ENCODE measurements at regions not wholly inside any gene's neighbourhood (a gene's known extent, or its start where the extent isn't known, plus 50 kb on each side); places are given as distances from the start of the nearest gene placed in this dataset.
A peak's percentile ranks its signal among the peaks of the same experiment; 100 is the strongest.
"Not testable (repeated sequence)": the region's sequence is repeated elsewhere in the genome, so short reads cannot be mapped to it uniquely, and the experiment has no call there.

DNA sequence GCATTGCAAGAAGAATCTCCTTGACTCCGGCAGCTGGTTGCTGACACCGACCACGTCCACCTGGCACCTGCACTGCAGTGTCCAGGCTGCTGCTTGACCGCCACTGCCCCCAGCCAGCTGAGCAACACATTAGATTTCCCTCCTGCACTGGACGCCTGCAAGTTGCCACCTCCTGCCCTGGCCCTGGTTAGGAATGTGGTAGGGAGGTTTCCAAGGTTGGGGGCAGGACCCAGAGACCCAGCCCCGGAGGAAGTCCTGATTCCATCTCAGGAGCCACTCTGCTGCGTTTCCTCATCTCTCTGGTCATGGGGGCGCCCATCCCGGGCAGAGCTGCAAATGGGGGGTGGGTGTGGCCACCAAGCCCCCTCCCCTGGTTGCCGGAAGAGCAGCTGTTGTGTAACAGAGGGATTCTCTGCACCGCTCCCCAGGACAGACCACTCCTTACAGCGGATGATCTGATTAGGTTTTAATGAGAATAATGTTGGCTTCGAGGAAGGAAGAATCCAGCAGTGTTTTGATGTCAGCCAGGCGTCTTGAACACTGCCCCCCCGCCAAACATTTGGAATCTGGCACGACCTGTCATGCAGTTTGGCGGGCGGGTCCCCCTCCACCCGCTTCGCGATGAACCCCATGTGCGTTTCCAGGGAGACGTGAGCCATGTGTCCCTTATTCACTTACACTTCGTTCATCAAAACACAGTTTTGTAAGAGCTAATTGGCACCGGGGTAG is 205.1 kb downstream of the NPIPB11 start:
- Histone ChIP-seq H3K56ac (ENCODE audit: extremely low read depth, insufficient read depth, low read length) (peak overlapping the region; percentile 52), H4K5ac (ENCODE audit: low read depth, low read length) (peak overlapping the region; percentile 99), H3K27ac (ENCODE audit: insufficient read depth, low read length) (peak overlapping the region; percentile 99), H3K23ac (ENCODE audit: low read depth, low read length) (peak overlapping the region; percentile 74; the same call in 1 of the 2 replicates), H3K9me1 (ENCODE audit: insufficient read depth, low read length) (peaks cover 12% of the 10 kb centered on the region), H2BK5ac (ENCODE audit: low read depth, low read length, poor library complexity, severe bottlenecking) (peak overlapping the region; percentile 87), H2BK120ac (ENCODE audit: low read depth, low read length) (peak overlapping the region; percentile 79), H3K14ac (replicated peaks; ENCODE audit: low read depth, low read length) (peak overlapping the region; percentile 57), H2BK15ac (ENCODE audit: low read depth, low read length) (peak overlapping the region; percentile 10; the same call in 1 of the 3 replicates), H4K91ac (ENCODE audit: insufficient read depth, low read depth, low read length) (peak overlapping the region; percentile 43), H3K4me2 (ENCODE audit: low read depth, low read length) (0 out of 2 replicates have a peak overlapping the region, but pooled peaks have one; percentile 10), H3K18ac (ENCODE audit: low read depth, low read length) (peak overlapping the region; percentile 100), H3K79me1 (ENCODE audit: low read depth in 1 of 2, low read length in 2 of 2) (peaks cover 3 to 22% of the 10 kb centered on the region in 2 experiments; a peak in 3 of 4 replicates), H3K9ac (ENCODE audit: low read depth, low read length) (peak overlapping the region; percentile 28; the same call in 1 of the 2 replicates), H3K4ac (ENCODE audit: low read depth, low read length) (peak overlapping the region; percentile 97), H3K4me1 (ENCODE audit: control insufficient read depth, insufficient read depth, low read length) (peaks cover 39% of the 10 kb centered on the region), H2AK5ac (ENCODE audit: low read depth, low read length) (peak overlapping the region; percentile 90), H4K8ac (ENCODE audit: low read depth in 2 of 2, low read length in 2 of 2) (peak overlapping the region; percentile 38 to 94), H2BK20ac (ENCODE audit: low read depth, low read length) (peak overlapping the region; percentile 95)
- WGBS, 2 experiments (ENCODE audit: extremely low coverage in 2 of 2, insufficient read length in 1 of 2), result 18% methylated on average over 7 of the region's 25 CpGs; no CpG with 5 or more reads in 1 of the 2 experiments
- H3K4me3 ChIP-seq (ENCODE audit: insufficient read depth, low read depth, low read length); intact Hi-C loops (cut with micrococcal nuclease); ATAC-seq (ENCODE audit: low read depth); H3K9me3 ChIP-seq (ENCODE audit: control insufficient read depth, insufficient read depth, low read length); BruUV-seq (replicated peaks); H2AK9ac ChIP-seq (replicated peaks; ENCODE audit: low read depth, low read length, poor library complexity); in situ Hi-C loops (cut with MboI; ENCODE audit: low sequenced_read_pairs); dilution Hi-C loops (cut with HindIII; ENCODE audit: low sequenced_read_pairs, unreplicated experiment); POLR2A ChIA-PET (ENCODE audit: unreplicated experiment); H3K36me3 ChIP-seq (ENCODE audit: control insufficient read depth, insufficient read depth, low read length); H3K27me3 ChIP-seq (ENCODE audit: control insufficient read depth, insufficient read depth, low read length); H2AFZ ChIP-seq (replicated peaks; ENCODE audit: low read length, poor library complexity); H4K20me1 ChIP-seq (ENCODE audit: insufficient read depth, low read length); CTCF ChIA-PET: not testable (repeated sequence)
- DNase-seq, result peak; percentile 18

GRCh38 chr16:29200681-29201080 is 205.8 kb downstream of the NPIPB11 start:
- H3K4me3 ChIP-seq (ENCODE audit: insufficient read depth, low read depth, low read length), result not testable (repeated sequence)

More at GRCh38 chr16:29200681-29201080, 205.8 kb downstream of the NPIPB11 start:
- dilution Hi-C loops (cut with HindIII; ENCODE audit: low sequenced_read_pairs, unreplicated experiment); DNase-seq; CTCF ChIA-PET; H3K4me2 ChIP-seq (ENCODE audit: low read depth, low read length); H3K9me3 ChIP-seq (ENCODE audit: control insufficient read depth, insufficient read depth, low read length); BruUV-seq (replicated peaks); H2AK9ac ChIP-seq (replicated peaks; ENCODE audit: low read depth, low read length, poor library complexity); intact Hi-C loops (cut with micrococcal nuclease); H4K20me1 ChIP-seq (ENCODE audit: insufficient read depth, low read length); H3K27me3 ChIP-seq (ENCODE audit: control insufficient read depth, insufficient read depth, low read length); ATAC-seq (ENCODE audit: low read depth); H3K36me3 ChIP-seq (ENCODE audit: control insufficient read depth, insufficient read depth, low read length); in situ Hi-C loops (cut with MboI; ENCODE audit: low sequenced_read_pairs); H2AFZ ChIP-seq (replicated peaks; ENCODE audit: low read length, poor library complexity); POLR2A ChIA-PET (ENCODE audit: unreplicated experiment): not testable (repeated sequence)
- peak overlapping the region; percentile 91 for H2BK20ac ChIP-seq (ENCODE audit: low read depth, low read length)
- H3K4ac ChIP-seq (ENCODE audit: low read depth, low read length), result peak overlapping the region; percentile 98
- peak overlapping the region; percentile 56 for H3K9ac ChIP-seq (ENCODE audit: low read depth, low read length)
- H3K27ac ChIP-seq (ENCODE audit: insufficient read depth, low read length), result peak overlapping the region; percentile 79
- peaks cover 39% of the 10 kb centered on the region for H3K4me1 ChIP-seq (ENCODE audit: control insufficient read depth, insufficient read depth, low read length)
- H3K79me1 ChIP-seq (ENCODE audit: low read depth in 1 of 2, low read length in 2 of 2), result peaks cover 3 to 23% of the 10 kb centered on the region in 2 experiments; a peak in 3 of 4 replicates
- H4K91ac ChIP-seq (ENCODE audit: insufficient read depth, low read depth, low read length), result peak overlapping the region; percentile 99
- peak overlapping the region; percentile 92 for H3K18ac ChIP-seq (ENCODE audit: low read depth, low read length)
- H3K56ac ChIP-seq (ENCODE audit: extremely low read depth, insufficient read depth, low read length), result peak overlapping the region; percentile 94
- peak overlapping the region; percentile 90 for H2AK5ac ChIP-seq (ENCODE audit: low read depth, low read length)
- peak overlapping the region; percentile 91 for H3K23ac ChIP-seq (ENCODE audit: low read depth, low read length)
- H2BK15ac ChIP-seq (ENCODE audit: low read depth, low read length), result peak overlapping the region; percentile 88; the same call in 2 of the 3 replicates
- H3K9me1 ChIP-seq (ENCODE audit: insufficient read depth, low read length), result peaks cover 12% of the 10 kb centered on the region
- no CpG with 5 or more reads among the region's 9 CpGs for WGBS, 2 experiments (ENCODE audit: extremely low coverage in 2 of 2, insufficient read length in 1 of 2)
- peak overlapping the region; percentile 96 for H4K5ac ChIP-seq (ENCODE audit: low read depth, low read length)
- H4K8ac ChIP-seq (ENCODE audit: low read depth in 2 of 2, low read length in 2 of 2), result peak overlapping the region; percentile 38 to 75
- peak overlapping the region; percentile 97 for H2BK120ac ChIP-seq (ENCODE audit: low read depth, low read length)
- peak overlapping the region; percentile 86 for H2BK5ac ChIP-seq (ENCODE audit: low read depth, low read length, poor library complexity, severe bottlenecking)
- peak overlapping the region; percentile 93 for H3K14ac ChIP-seq (replicated peaks; ENCODE audit: low read depth, low read length)

Data from IMR-90 (cell line).